ENCODE measurements at regions not wholly inside any gene's neighbourhood (a gene's known extent, or its start where the extent isn't known, plus 50 kb on each side); places are given as distances from the start of the nearest gene placed in this dataset.
"Not testable (repeated sequence)": the region's sequence is repeated elsewhere in the genome, so short reads cannot be mapped to it uniquely, and the experiment has no call there.

DNA sequence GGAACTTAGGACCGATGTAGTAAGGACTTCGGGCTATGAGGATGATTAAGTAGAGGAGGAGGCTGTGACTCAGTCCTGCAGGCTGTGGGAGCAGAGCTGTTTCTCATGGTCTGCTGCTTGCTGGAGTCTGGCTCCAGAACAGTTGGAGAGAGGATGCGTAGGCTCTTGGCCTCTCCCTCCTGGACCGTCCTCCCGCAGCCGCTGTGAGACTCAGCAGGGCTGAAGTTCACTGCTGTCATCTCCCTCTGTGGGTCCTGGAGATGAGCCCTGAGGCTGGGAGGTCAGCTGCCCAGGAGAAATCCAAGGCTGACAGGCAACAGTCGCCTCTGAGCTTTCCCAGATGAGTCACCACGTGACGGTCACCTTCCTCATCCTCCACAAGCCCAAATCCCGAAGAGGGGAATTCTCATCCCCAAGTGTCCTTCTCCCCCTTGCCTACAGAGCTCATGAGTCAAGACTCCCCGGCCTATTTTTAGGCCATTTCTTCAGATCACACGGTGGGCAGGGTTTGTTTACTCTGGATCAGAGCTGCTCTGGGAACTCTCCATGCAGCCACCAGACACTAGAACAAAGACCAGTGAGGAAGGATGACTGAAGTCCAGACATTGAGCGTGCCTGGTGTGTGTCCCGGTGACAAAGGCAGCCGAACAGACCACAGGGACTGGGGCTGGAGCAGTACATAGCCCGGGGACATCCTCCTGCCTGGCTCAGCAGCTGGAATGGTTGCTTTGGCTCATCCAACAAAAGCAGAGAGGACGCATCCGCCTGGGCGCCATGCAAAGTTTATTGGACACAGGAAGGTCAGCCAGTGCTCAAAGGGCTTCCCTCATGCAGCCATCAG lies 137.3 kb upstream of the ZNF469 start:
- peak; percentile 32 for DNase-seq

DNA sequence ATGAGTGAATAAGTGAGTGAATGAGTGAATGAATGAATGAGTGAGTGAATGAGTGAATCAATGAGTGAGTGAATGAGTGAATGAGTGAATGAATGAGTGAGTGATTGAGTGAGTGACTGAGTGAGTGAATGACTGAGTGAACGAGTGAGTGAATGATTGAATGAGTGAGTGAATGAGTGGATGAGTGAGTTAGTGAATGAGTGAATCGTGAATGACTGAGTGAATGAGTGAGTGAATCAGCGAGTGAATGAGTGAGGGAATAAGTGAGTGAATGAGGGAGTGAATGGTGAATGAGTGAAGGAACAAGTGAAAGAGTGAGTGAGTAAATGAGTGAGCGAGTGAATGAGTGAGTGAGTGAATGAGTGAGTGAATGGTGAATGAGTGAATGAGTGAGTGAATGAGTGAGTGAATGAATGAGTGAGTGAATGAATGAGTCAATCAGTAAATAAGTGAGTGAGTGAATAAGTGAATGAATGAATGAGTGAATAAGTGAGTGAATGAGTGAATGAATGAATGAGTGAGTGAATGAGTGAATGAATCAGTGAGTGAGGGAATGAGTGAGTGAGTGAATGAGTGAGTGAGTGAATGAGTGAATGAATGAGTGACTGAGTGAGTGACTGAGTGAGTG lies 135.7 kb upstream of the ZNF469 start:
- DNase-seq, result not testable (repeated sequence)

GRCh38 chr16:88247583-88247966 lies 135.2 kb upstream of the ZNF469 start:
- not testable (repeated sequence) for DNase-seq

DNA sequence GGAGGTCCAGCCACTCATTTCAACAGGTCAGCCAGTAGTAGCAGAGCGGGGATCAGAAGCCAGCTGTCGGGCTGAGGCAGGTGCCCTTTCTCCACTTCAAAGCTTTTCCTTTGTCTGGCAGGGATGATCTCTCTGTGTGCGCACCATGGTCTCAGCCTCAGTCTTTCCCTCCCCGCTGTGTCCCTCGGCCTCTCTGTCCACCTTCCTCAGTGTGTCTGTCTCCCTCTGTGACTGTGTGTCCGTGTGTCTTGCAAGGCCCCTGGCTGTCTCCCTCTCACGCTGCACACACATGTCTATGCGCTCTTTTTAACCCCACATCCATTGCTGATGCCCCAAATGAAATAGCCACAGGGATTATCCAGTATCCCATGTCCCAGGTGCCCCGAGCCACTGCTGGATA lies 134.0 kb upstream of the ZNF469 start:
- not testable (repeated sequence) for DNase-seq

GRCh38 chr16:88250381-88250780 lies 132.4 kb upstream of the ZNF469 start:
- not testable (repeated sequence) for DNase-seq

GRCh38 chr16:88252057-88252794 lies 130.5 kb upstream of the ZNF469 start:
- DNase-seq, result not testable (repeated sequence)

GRCh38 chr16:88258141-88258540 lies 124.6 kb upstream of the ZNF469 start:
- DNase-seq, result not testable (repeated sequence)

- not testable (repeated sequence) for DNase-seq
Measured at GRCh38 chr16:88258764-88259525, 123.8 kb upstream of the ZNF469 start.

DNA sequence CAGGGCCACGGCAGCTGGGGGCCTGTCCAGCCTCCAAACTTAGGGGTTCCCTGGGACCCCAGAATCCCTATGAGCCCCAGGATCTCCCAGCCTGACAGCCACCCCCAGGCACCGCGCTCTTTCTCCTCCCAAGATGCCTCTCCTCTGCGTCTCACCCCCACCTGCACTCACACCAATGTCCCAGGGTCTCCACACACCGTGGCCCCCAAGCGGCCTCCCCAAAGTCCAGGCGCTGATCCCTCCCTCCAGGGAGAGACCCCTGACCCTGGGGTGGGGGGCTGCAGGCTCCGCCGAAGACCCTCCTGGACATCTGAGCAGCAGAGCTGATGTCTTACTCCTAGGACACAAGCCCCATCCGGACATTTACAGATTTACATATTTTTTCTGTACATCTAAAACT lies 123.2 kb upstream of the ZNF469 start:
- DNase-seq, result not testable (repeated sequence)

DNA sequence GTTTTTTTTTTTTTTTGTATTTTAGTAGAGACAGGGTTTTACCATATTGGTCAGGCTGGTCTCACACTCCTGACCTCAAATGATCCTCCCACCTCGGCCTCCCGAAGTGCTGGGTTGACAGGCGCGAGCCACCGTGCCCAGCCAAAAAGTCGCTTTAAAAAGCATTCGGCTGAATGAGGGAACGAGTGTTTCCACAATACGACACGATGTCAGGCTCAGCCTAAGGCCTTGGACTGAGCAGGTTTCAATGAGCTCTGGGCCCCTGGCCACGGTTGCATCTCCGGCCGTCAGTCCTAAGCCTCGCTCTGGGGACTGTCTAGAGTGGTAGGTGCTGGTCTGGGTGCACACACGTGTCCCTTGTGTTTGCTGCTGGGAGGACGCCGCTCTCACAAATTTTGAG lies 122.6 kb upstream of the ZNF469 start:
- DNase-seq, result not testable (repeated sequence)

GRCh38 chr16:88260881-88261665 lies 121.7 kb upstream of the ZNF469 start:
- not testable (repeated sequence) for DNase-seq

GRCh38 chr16:88261814-88262605 lies 120.7 kb upstream of the ZNF469 start:
- not testable (repeated sequence) for DNase-seq

GRCh38 chr16:88262858-88263563 lies 119.7 kb upstream of the ZNF469 start:
- not testable (repeated sequence) for DNase-seq

- DNase-seq, result not testable (repeated sequence)
Measured at GRCh38 chr16:88263681-88264287, 119.0 kb upstream of the ZNF469 start.

- DNase-seq, result peak; percentile 23
Measured at GRCh38 chr16:88264641-88265285, 118.0 kb upstream of the ZNF469 start.

DNA sequence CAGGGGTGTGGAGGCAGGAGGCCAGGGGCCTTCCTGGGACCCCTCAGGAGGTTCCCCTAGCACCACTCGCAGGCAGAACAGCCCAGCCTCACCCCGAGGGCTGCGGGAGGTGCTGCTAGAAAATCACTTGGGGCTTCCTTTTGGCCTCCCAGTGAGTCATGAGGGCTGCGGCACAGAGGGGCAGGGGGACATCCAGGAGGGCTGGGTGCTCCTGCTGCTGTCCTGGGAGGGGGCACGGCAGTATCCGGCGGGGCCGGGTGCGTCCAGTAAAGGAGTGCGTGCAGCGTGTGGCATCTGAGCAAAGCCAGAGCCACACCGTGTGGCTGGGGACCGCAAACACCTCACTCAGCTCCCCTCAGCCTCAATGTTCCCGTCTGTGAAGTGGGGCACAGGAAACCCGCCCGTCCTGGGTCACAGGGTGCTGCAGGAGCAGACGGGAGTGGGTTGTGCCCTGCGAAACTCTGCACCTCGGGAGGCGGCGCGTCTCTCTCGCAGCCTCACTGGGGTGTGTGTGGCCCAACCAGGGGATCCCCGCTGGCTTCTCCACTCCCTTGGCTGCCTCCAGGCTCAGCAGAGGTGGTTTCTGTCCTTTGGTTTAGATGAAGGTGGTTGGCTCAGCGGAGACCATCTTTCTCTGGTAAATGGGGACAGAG lies 117.3 kb upstream of the ZNF469 start:
- not testable (repeated sequence) for DNase-seq

DNA sequence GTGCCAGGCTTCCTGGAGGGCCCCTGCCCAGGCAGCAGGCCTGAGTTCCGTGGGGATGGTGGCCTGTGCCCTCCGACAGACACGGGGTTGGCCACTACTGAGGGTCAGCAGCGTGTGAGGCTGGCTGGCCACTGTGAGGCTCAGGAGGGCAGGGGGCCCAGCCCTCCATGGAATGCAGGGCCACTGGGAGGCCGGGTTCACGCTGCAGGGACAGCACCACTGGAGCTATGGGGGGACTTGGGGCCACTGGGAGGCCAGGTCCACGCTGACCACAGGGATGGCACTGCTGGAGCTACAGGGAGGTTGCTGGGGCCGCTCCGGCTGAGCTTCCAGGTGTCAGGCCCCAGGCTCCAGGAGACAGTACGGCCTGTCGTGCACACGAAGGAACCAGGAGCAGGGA lies 116.7 kb upstream of the ZNF469 start:
- DNase-seq, result not testable (repeated sequence)

GRCh38 chr16:88266935-88267551 lies 115.7 kb upstream of the ZNF469 start:
- not testable (repeated sequence) for DNase-seq
